Tibial artery (tissue), 4 donors: ENCODE measurements at regions not wholly inside any gene's neighbourhood (a gene's known extent, or its start where the extent isn't known, plus 50 kb on each side); places are given as distances from the start of the nearest gene placed in this dataset.

ENCODE experiments used
- DNase-seq, 2 donors: peaks; one replicate each; pipeline ENCODE4 v3.0.0-alpha.2; 2019
- H3K27ac ChIP-seq, 2 donors: fragments of 200-600 bp; sonication (generic) in 1 of 2; 1 replicate in 1 of 2; 2 replicates in 1 of 2; pipeline ENCODE4 v1.5.1; 2018 to 2019; ENCODE audit warnings: mild to moderate bottlenecking in 1 of 2
- H3K27me3 ChIP-seq, 2 donors: fragments of 200-600 bp; sonication (generic) in 1 of 2; one replicate each; pipeline versions ENCODE4 v1.5.1 to v1.6.0; 2016 to 2019
- H3K36me3 ChIP-seq, 3 donors: fragments of 200-600 bp; sonication (generic) in 2 of 3; one replicate each; pipeline ENCODE4 v1.5.1; 2016 to 2019; ENCODE audit warnings: mild to moderate bottlenecking in 2 of 3
- H3K4me1 ChIP-seq, 4 donors: fragments of 200-600 bp; sonication (generic) in 2 of 4; 1 replicate in 3 of 4; 2 replicates in 1 of 4; pipeline ENCODE4 v1.5.1; 2016 to 2019
- H3K4me3 ChIP-seq, 2 donors: fragments of 200-600 bp; sonication (generic) in 1 of 2; 1 replicate in 1 of 2; 2 replicates in 1 of 2; pipeline ENCODE4 v1.5.1; 2018 to 2019; ENCODE audit warnings: mild to moderate bottlenecking in 2 of 2
- H3K9me3 ChIP-seq, 3 donors: fragments of 200-600 bp; sonication (generic) in 1 of 3; one replicate each; pipeline ENCODE4 v1.5.1; 2016 to 2019
- CTCF ChIP-seq, 2 experiments: fragments of 200-600 bp in 1 of 2; fragments of 450-650 bp in 1 of 2; IDR thresholded peaks; one replicate each; pipeline ENCODE4 v1.5.1; 2017 to 2019; ENCODE audit warnings: antibody characterized with exemption in 2 of 2, mild to moderate bottlenecking in 1 of 2, moderate library complexity in 1 of 2
- intact Hi-C: fragments of 100-400 bp; cut with DNase I; formaldehyde crosslinking; loops from one replicate; pipeline ENCODE4 v1.15.0; 2023; ENCODE audit warnings: low total_unique reads

- H3K36me3 ChIP-seq = no peaks in the 10 kb centered on the region
- no peak for DNase-seq
- TF ChIP-seq CTCF (IDR thresholded peaks at IDR 0.05) = no peak
- no peaks in the 10 kb centered on the region for H3K9me3 ChIP-seq
- intact Hi-C loops = no loop called here
- no peak overlapping the region for H3K4me3 ChIP-seq
- no peaks in the 10 kb centered on the region for H3K27me3 ChIP-seq
- no peak overlapping the region for H3K27ac ChIP-seq
- H3K4me1 ChIP-seq = no peaks in the 10 kb centered on the region
Observed at GRCh38 chr13:63696055-63696454, 2280.4 kb upstream of the PCDH20 start.

GRCh38 chr13:63693696-63694095 is 2278.0 kb upstream of the PCDH20 start:
- H3K9me3 ChIP-seq = no peaks in the 10 kb centered on the region
- H3K27me3 ChIP-seq = no peaks in the 10 kb centered on the region
- intact Hi-C loops = no loop called here
- TF ChIP-seq CTCF (IDR thresholded peaks at IDR 0.05) = no peak
- H3K36me3 ChIP-seq = no peaks in the 10 kb centered on the region
- DNase-seq = peak in 1 of 2 donors; percentile 48
- H3K27ac ChIP-seq = no peak overlapping the region
- H3K4me1 ChIP-seq = no peaks in the 10 kb centered on the region
- no peak overlapping the region for H3K4me3 ChIP-seq

- intact Hi-C loops = no loop called here
- H3K4me1 ChIP-seq = no peaks in the 10 kb centered on the region
- H3K4me3 ChIP-seq = no peak overlapping the region
- no peak for DNase-seq
- no peaks in the 10 kb centered on the region for H3K36me3 ChIP-seq
- H3K27ac ChIP-seq = no peak overlapping the region
- H3K27me3 ChIP-seq = no peaks in the 10 kb centered on the region
- no peak for TF ChIP-seq CTCF (IDR thresholded peaks at IDR 0.05)
- no peaks in the 10 kb centered on the region for H3K9me3 ChIP-seq
Observed at GRCh38 chr13:63691474-63691873, 2275.8 kb upstream of the PCDH20 start.

- no peak overlapping the region for H3K4me3 ChIP-seq
- no peak overlapping the region for H3K27ac ChIP-seq
- H3K4me1 ChIP-seq = no peaks in the 10 kb centered on the region
- TF ChIP-seq CTCF (IDR thresholded peaks at IDR 0.05) = no peak
- H3K36me3 ChIP-seq = no peaks in the 10 kb centered on the region
- no peaks in the 10 kb centered on the region for H3K27me3 ChIP-seq
- no peaks in the 10 kb centered on the region for H3K9me3 ChIP-seq
- no peak for DNase-seq
- intact Hi-C loops = no loop called here
Observed at GRCh38 chr13:63690672-63691071, 2275.0 kb upstream of the PCDH20 start.

- DNase-seq = no peak
- H3K9me3 ChIP-seq = no peaks in the 10 kb centered on the region
Observed at GRCh38 chr13:63684822-63685221, 2269.2 kb upstream of the PCDH20 start.

More at GRCh38 chr13:63684822-63685221, 2269.2 kb upstream of the PCDH20 start:
- Histone ChIP-seq H3K4me1 (no peaks in the 10 kb centered on the region), H3K36me3 (no peaks in the 10 kb centered on the region), H3K27ac (no peak overlapping the region), H3K4me3 (no peak overlapping the region), H3K27me3 (no peaks in the 10 kb centered on the region)
- intact Hi-C loops = no loop called here
- TF ChIP-seq CTCF (IDR thresholded peaks at IDR 0.05) = no peak
